ENCODE measurements at regions not wholly inside any gene's neighbourhood (a gene's known extent, or its start where the extent isn't known, plus 50 kb on each side); places are given as distances from the start of the nearest gene placed in this dataset.

- TF ChIP-seq CTCF (IDR thresholded peaks at IDR 0.05 in 8 of 11, conservative IDR thresholded peaks at IDR 0.05 in 3 of 11): no peak
- no peak for TF ChIP-seq POLR2AphosphoS5 (IDR thresholded peaks at IDR 0.05)
Observed at GRCh38 chr1:30143517-30143916, 579.9 kb downstream of the MATN1 start.

All from spleen (tissue), 7 donors.